Heart left ventricle (tissue), 13 donors: ENCODE measurements at regions not wholly inside any gene's neighbourhood (a gene's known extent, or its start where the extent isn't known, plus 50 kb on each side); places are given as distances from the start of the nearest gene placed in this dataset.

ENCODE experiments used
- CTCF ChIP-seq, 12 donors: fragments of 200-600 bp; sonication (generic) in 4 of 12; IDR thresholded peaks; one replicate each; pipeline versions ENCODE4 v1.5.0 to v1.8.0; 2018 to 2022; ENCODE audit warnings: antibody characterized with exemption in 12 of 12, mild to moderate bottlenecking in 5 of 12
- POLR2A ChIP-seq, 2 donors: fragments of 450-650 bp; IDR thresholded peaks; one replicate each; pipeline ENCODE4 v1.6.1; 2017; ENCODE audit warnings: antibody characterized with exemption in 2 of 2, mild to moderate bottlenecking in 2 of 2, moderate library complexity in 2 of 2
- donor health status: ischemic (EF 13 %, LVEDD 7.1; RV severe dilation, severe dysfunction).
- donor health status: DM: no; HTN: yes; CAD: no.
- donor health status: DM: no; HTN: no; CAD: no.
- donor health status: ischemic (EF 25% LVEDD 6.9; RV normal size, moderate dysfunction).
- donor health status: ischemic (EF 25% LVEDD 5.7; RV mildly dilated, moderate dysfunction).
- donor health status: ischemic (EF 35%, LVEDD 5.7; RV mildly dilated, moderate dysfunction).
- donor health status: nonischemic (EF 11% LVEDD 7.7; RV severe dilation, severe dysfunction).
- donor health status: DM: yes; HTN: yes; CAD: no.
- donor health status: PGD.
- donor health status: ischemic (EF 29% LVEDD 5.4; RV normal size, mild dysfunction).
- donor health status: nonischemic (EF 23%, LVEDD 6.1; RV moderate dilation, normal function).

- no peak for TF ChIP-seq CTCF (IDR thresholded peaks at IDR 0.05)
- TF ChIP-seq POLR2A (IDR thresholded peaks at IDR 0.05) = no peak
These were observed 338.7 kb downstream of the CPS1 start for GRCh38 chr2:210895132-210895531.
